ENCODE measurements at regions not wholly inside any gene's neighbourhood (a gene's known extent, or its start where the extent isn't known, plus 50 kb on each side); places are given as distances from the start of the nearest gene placed in this dataset.

DNA sequence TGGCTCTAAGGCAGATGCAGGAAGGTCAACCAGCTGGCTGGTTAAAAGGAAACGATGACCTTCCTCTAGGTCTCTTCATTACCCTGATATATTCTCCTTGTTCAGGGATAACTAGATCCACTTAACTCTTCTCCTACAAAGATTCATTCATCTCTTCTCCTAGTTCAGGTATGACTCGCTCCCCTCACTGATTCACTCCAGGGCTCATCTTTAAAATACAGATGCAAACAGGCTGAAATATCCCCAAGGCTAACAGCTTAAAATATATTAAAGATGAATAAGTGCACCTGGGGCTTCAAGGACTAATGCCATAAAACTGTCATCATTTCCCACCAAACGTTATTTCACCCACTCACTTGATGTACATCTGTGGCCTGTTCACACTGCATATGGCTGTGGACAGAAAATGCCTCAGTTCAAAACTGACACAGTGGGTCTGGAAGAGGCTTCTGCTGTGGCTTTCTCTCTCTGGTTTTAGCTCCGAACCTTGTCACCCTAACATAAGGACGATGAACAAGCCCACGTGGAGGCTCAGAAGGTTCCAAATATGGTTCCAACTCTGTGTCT, 366.9 kb downstream of the DEPDC1B start:
- no peaks in the 10 kb centered on the region for H4K20me1 ChIP-seq (replicated peaks; ENCODE audit: control insufficient read depth, extremely low read depth, insufficient read depth, low read length)
- no TSS peak for BruUV-seq (replicated peaks)
- ChIA-PET CTCF (no interaction called here), POLR2A (no interaction called here)
- no peak overlapping the region for H3K27ac ChIP-seq (ENCODE audit: insufficient read depth, low read depth, low read length)
- H3K27me3 ChIP-seq (ENCODE audit: control insufficient read depth in 2 of 2, insufficient read depth in 2 of 2, low read length in 2 of 2), result no peaks in the 10 kb centered on the region
- no peaks in the 10 kb centered on the region for H3K36me3 ChIP-seq (ENCODE audit: control insufficient read depth in 2 of 2, extremely low read depth in 1 of 2, insufficient read depth in 2 of 2, low read length in 2 of 2)
- H3K4me3 ChIP-seq (replicated peaks in 1 of 3; ENCODE audit: insufficient read depth in 1 of 3, low read depth in 1 of 3, low read length in 3 of 3), result no peak overlapping the region
- H3K4me2 ChIP-seq (ENCODE audit: insufficient read depth, low read length), result no peak overlapping the region
- intact Hi-C loops (cut with micrococcal nuclease) (no loop called here), dilution Hi-C loops (cut with MboI; ENCODE audit: extremely low pct_ligation_motif_present, low sequenced_read_pairs) (no loop called here)
- H3K9me1 ChIP-seq (replicated peaks; ENCODE audit: control insufficient read depth, extremely low read depth, insufficient read depth, low read length), result no peaks in the 10 kb centered on the region
- no peaks in the 10 kb centered on the region for H3K4me1 ChIP-seq (ENCODE audit: control insufficient read depth, extremely low read depth, insufficient read depth, low read length)
- DNase-seq (ENCODE audit: low read depth, low spot score) (no peak), FAIRE-seq (no peak)
- no peaks in the 10 kb centered on the region for H3K79me2 ChIP-seq (ENCODE audit: control insufficient read depth, insufficient read depth, low read length)
- TF ChIP-seq JUN (IDR thresholded peaks at IDR 0.05; ENCODE audit: borderline replicate concordance, insufficient read depth, insufficient read length, low read depth) (no peak), POLR2A (IDR thresholded peaks at IDR 0.05; ENCODE audit: low read depth, low read length) (no peak), EZH2 (IDR thresholded peaks at IDR 0.05; ENCODE audit: borderline replicate concordance, low read depth, low read length, severe bottlenecking) (no peak), FOS (IDR thresholded peaks at IDR 0.05; ENCODE audit: borderline replicate concordance, insufficient read depth, low read length) (no peak), GATA2 (IDR thresholded peaks at IDR 0.05; ENCODE audit: insufficient read depth, insufficient read length, low read depth, low read length) (no peak), POLR2AphosphoS5 (IDR thresholded peaks at IDR 0.05; ENCODE audit: insufficient read depth, low read depth, low read length) (no peak), MYC (IDR thresholded peaks at IDR 0.05; ENCODE audit: low read depth, low read length) (no peak)
- TF ChIP-seq, protein P1, sequence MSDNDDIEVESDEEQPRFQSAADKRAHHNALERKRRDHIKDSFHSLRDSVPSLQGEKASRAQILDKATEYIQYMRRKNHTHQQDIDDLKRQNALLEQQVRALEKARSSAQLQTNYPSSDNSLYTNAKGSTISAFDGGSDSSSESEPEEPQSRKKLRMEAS (IDR thresholded peaks at IDR 0.05; ENCODE audit: insufficient read depth, insufficient read length), result no peak
- TF ChIP-seq, protein P2, sequence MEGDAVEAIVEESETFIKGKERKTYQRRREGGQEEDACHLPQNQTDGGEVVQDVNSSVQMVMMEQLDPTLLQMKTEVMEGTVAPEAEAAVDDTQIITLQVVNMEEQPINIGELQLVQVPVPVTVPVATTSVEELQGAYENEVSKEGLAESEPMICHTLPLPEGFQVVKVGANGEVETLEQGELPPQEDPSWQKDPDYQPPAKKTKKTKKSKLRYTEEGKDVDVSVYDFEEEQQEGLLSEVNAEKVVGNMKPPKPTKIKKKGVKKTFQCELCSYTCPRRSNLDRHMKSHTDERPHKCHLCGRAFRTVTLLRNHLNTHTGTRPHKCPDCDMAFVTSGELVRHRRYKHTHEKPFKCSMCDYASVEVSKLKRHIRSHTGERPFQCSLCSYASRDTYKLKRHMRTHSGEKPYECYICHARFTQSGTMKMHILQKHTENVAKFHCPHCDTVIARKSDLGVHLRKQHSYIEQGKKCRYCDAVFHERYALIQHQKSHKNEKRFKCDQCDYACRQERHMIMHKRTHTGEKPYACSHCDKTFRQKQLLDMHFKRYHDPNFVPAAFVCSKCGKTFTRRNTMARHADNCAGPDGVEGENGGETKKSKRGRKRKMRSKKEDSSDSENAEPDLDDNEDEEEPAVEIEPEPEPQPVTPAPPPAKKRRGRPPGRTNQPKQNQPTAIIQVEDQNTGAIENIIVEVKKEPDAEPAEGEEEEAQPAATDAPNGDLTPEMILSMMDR (IDR thresholded peaks at IDR 0.05; ENCODE audit: extremely low read depth in 1 of 2, insufficient read depth in 1 of 2, low read depth in 1 of 2, low read length in 2 of 2), result no peak
- H3K9ac ChIP-seq (replicated peaks; ENCODE audit: extremely low read depth, insufficient read depth, low read length), result no peak overlapping the region
- H2AFZ ChIP-seq (ENCODE audit: low read depth, low read length), result no peak overlapping the region
- no peaks in the 10 kb centered on the region for H3K9me3 ChIP-seq (replicated peaks; ENCODE audit: control insufficient read depth, insufficient read depth, low read length)

Measured in endothelial cell of umbilical vein (primary cell).